ENCODE measurements at regions not wholly inside any gene's neighbourhood (a gene's known extent, or its start where the extent isn't known, plus 50 kb on each side); places are given as distances from the start of the nearest gene placed in this dataset.

- TF ChIP-seq CTCF (IDR thresholded peaks at IDR 0.05), result no peak
- no peak for TF ChIP-seq EP300 (IDR thresholded peaks at IDR 0.05)
Measured at GRCh38 chr5:135276151-135276550, 122.9 kb downstream of the MACROH2A1 start.
